ENCODE measurements at regions not wholly inside any gene's neighbourhood (a gene's known extent, or its start where the extent isn't known, plus 50 kb on each side); places are given as distances from the start of the nearest gene placed in this dataset.

DNA sequence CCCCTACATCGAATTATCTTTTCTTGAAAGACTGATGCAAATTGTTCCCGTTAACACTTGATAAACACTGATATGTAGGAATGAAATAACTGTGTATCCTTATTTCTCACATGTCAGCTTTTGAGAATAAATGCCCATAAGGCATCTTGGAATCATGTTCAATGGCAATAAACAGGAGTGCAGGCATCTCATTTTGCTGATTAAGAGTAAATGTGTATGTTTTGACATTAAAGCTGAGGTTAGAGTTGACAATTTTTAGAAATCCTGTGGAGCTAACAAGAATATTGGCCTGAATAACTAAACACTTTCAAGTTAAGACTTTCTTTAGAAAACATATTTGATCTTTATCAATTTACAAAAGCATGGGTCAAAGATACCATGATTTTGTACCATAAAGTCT lies 646.2 kb upstream of the MIR17HG start:
- ATAC-seq: no peak
- Histone ChIP-seq H3K4me1 (no peaks in the 10 kb centered on the region), H3K27me3 (no peaks in the 10 kb centered on the region), H3K9me3 (peaks cover 0 to 3% (median 0%) of the 10 kb centered on the region in 3 donors), H3K4me3 (no peak overlapping the region), H3K36me3 (no peaks in the 10 kb centered on the region), H3K27ac (no peak overlapping the region)
- TF ChIP-seq EP300 (IDR thresholded peaks at IDR 0.05) (no peak), POLR2AphosphoS5 (IDR thresholded peaks at IDR 0.05) (no peak), POLR2A (IDR thresholded peaks at IDR 0.05) (no peak)
- TF ChIP-seq, protein P1, sequence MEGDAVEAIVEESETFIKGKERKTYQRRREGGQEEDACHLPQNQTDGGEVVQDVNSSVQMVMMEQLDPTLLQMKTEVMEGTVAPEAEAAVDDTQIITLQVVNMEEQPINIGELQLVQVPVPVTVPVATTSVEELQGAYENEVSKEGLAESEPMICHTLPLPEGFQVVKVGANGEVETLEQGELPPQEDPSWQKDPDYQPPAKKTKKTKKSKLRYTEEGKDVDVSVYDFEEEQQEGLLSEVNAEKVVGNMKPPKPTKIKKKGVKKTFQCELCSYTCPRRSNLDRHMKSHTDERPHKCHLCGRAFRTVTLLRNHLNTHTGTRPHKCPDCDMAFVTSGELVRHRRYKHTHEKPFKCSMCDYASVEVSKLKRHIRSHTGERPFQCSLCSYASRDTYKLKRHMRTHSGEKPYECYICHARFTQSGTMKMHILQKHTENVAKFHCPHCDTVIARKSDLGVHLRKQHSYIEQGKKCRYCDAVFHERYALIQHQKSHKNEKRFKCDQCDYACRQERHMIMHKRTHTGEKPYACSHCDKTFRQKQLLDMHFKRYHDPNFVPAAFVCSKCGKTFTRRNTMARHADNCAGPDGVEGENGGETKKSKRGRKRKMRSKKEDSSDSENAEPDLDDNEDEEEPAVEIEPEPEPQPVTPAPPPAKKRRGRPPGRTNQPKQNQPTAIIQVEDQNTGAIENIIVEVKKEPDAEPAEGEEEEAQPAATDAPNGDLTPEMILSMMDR (IDR thresholded peaks at IDR 0.05): no peak
- WGBS, 2 donors (ENCODE audit: low coverage in 1 of 2): 83 to 100% methylated on average over 2 of the region's 2 CpGs

DNA sequence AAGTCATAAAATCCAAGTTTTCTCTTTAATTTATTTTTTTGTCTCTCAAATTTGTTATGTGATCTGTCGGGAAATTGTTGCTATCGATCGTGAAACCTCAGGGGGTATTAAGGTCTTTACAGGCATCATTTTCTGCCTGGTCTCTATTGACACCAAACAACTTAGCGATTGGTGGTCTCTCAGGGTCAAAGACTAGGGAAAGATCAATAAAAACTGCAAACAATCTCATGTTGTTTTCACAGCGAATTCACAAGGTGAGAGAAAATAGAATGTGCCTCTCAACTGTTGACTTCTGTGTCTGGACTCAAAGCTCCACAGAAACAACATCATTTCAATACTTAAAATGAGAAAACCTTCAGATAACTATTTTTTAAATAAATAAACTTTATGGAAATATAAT lies 645.4 kb upstream of the MIR17HG start:
- H3K36me3 ChIP-seq: no peaks in the 10 kb centered on the region
- no peak for TF ChIP-seq POLR2AphosphoS5 (IDR thresholded peaks at IDR 0.05)
- TF ChIP-seq POLR2A (IDR thresholded peaks at IDR 0.05): no peak
- TF ChIP-seq, protein P1 (IDR thresholded peaks at IDR 0.05): no peak
- no peak for TF ChIP-seq EP300 (IDR thresholded peaks at IDR 0.05)
- H3K27me3 ChIP-seq: no peaks in the 10 kb centered on the region
- 91 to 97% methylated on average over 5 of the region's 5 CpGs for WGBS, 2 donors (ENCODE audit: low coverage in 1 of 2)
- no peak overlapping the region for H3K4me3 ChIP-seq
- ATAC-seq: no peak
- H3K9me3 ChIP-seq: peaks cover 0 to 3% (median 0%) of the 10 kb centered on the region in 3 donors
- no peak overlapping the region for H3K27ac ChIP-seq
- no peaks in the 10 kb centered on the region for H3K4me1 ChIP-seq

DNA sequence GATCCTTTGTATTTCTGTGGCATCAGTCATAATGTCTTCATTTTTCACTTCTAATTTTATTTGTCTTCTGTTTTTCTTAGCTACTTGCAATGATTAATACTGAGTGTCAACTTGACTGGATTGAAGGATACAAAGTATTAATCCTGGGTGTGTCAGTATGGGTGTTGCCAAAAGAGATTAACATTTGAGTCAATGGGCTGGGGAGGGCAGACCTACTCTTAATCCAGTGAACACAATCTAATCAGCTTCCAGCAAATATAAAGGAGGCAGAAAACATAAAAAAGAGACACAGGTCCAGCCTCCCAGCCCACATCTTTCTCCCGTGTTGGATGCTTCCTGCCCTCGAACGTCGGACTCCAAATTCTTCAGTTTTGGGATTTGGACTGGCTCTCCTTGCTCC lies 640.9 kb upstream of the MIR17HG start:
- H3K27me3 ChIP-seq: no peaks in the 10 kb centered on the region

DNA sequence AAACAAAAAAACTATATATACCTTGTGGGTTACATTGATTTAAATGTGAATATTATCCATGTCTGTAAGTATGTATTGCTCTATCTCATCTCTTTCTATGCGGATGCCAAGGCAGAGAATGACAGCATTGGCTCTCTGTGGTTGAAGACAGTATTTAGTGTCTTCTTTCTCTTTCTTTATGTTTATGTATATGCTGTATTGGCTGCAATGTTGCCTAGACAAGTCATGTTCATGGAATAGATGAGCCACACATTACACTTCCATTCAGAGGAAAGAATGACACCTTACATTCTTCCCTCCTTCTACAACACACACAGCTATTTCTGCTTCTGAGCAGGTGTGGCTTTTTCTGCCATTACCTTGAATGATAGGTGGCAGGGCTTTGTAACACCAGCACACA lies 639.4 kb upstream of the MIR17HG start:
- Histone ChIP-seq H3K9me3 (peaks cover 0 to 3% (median 0%) of the 10 kb centered on the region in 3 donors), H3K27ac (no peak overlapping the region), H3K27me3 (no peaks in the 10 kb centered on the region), H3K36me3 (no peaks in the 10 kb centered on the region), H3K4me1 (no peaks in the 10 kb centered on the region), H3K4me3 (no peak overlapping the region)
- TF ChIP-seq, protein P1 (IDR thresholded peaks at IDR 0.05): no peak
- no peak for TF ChIP-seq POLR2A (IDR thresholded peaks at IDR 0.05)
- no peak for TF ChIP-seq EP300 (IDR thresholded peaks at IDR 0.05)
- no peak for TF ChIP-seq POLR2AphosphoS5 (IDR thresholded peaks at IDR 0.05)
- ATAC-seq: no peak
- 82 to 100% methylated on average over 1 of the region's 1 CpG for WGBS, 2 donors (ENCODE audit: low coverage in 1 of 2)

More for the DNA sequence above, 640.9 kb upstream of the MIR17HG start:
- TF ChIP-seq EP300 (IDR thresholded peaks at IDR 0.05): no peak
- TF ChIP-seq POLR2A (IDR thresholded peaks at IDR 0.05): no peak
- TF ChIP-seq, protein P1 (IDR thresholded peaks at IDR 0.05): no peak
- no peak for TF ChIP-seq POLR2AphosphoS5 (IDR thresholded peaks at IDR 0.05)
- no peaks in the 10 kb centered on the region for H3K4me1 ChIP-seq
- no peak overlapping the region for H3K4me3 ChIP-seq
- WGBS, 2 donors (ENCODE audit: low coverage in 1 of 2): 85 to 93% methylated on average over 4 of the region's 4 CpGs
- no peaks in the 10 kb centered on the region for H3K36me3 ChIP-seq
- no peak for ATAC-seq
- no peak overlapping the region for H3K27ac ChIP-seq
- peaks cover 0 to 3% (median 0%) of the 10 kb centered on the region in 3 donors for H3K9me3 ChIP-seq

DNA sequence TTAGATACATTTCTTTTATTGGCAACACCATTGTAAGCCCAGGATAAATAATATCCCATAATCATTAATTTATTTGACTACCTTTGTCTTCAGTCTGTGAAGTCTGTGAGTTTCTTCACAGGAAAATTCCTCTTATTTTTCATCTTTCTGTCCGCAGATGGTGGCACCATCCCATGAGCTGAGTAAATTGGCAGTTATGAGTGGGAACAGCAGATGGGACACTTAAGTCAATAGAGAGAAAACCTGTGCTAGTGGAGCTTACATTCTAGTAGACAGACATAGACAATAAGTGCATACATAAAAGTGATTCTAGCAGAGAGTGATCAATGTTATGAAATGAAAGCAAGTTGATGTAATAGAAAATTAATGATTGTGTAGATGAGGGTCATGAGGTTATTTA lies 638.2 kb upstream of the MIR17HG start:
- TF ChIP-seq EP300 (IDR thresholded peaks at IDR 0.05) (no peak), POLR2A (IDR thresholded peaks at IDR 0.05) (no peak), POLR2AphosphoS5 (IDR thresholded peaks at IDR 0.05) (no peak)
- TF ChIP-seq, protein P1 (IDR thresholded peaks at IDR 0.05): no peak
- Histone ChIP-seq H3K27me3 (no peaks in the 10 kb centered on the region), H3K27ac (no peak overlapping the region), H3K4me3 (no peak overlapping the region), H3K9me3 (peaks cover 0 to 3% (median 0%) of the 10 kb centered on the region in 3 donors), H3K36me3 (no peaks in the 10 kb centered on the region), H3K4me1 (no peaks in the 10 kb centered on the region)
- 91% methylated on average over 1 of the region's 1 CpG; no CpG with 5 or more reads in 1 of the 2 donors for WGBS, 2 donors (ENCODE audit: low coverage in 1 of 2)
- ATAC-seq: no peak

Measured in gastroesophageal sphincter (tissue), 4 donors.